Upper lobe of left lung (tissue), 4 donors: ENCODE measurements at regions not wholly inside any gene's neighbourhood (a gene's known extent, or its start where the extent isn't known, plus 50 kb on each side); places are given as distances from the start of the nearest gene placed in this dataset.

Experiments used
- CTCF ChIP-seq, 6 experiments: fragments of 450-650 bp in 4 of 6; fragments of 200-600 bp in 2 of 6; sonication (generic) in 2 of 6; IDR thresholded peaks; one replicate each; pipeline ENCODE4 v1.5.1; 2016 to 2019; ENCODE audit warnings: antibody characterized with exemption in 6 of 6
- POLR2AphosphoS5 ChIP-seq, 2 donors: sonication (generic); formaldehyde crosslinking; IDR thresholded peaks; one replicate each; pipeline ENCODE4 v1.5.1; 2017; ENCODE audit warnings: antibody characterized with exemption in 2 of 2

DNA sequence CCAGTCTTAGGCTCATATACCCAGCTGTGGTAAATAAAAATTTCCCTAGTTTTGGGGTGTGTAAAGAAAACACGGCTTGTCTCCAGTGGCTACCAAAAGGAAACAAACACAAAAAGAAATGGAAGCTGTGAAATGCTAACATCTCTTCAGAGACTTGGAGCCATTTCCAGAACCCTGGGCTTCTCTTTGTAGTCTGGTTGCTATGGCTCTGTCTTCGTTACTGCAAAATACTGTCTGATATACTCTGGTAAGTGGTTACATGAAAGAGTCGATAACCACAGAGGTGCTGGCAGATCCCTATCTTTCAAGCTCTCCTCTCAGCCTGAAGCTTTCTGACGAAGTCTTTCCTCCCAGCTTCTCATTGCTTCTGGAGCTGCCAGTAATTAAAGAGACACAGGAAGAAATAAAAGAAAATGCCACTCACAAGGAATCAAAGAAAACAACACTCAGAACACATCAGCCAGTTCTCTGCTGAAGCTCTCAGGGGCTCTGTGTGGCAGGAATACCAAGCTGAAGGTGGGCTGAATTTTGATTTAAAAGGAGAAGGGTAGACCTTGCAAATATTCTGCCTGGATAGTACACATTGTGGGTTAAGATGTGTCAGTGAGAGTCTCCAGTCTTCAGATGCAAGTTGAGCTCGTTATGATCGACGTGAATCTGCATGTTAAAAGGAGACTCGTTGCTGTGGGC, 107.6 kb upstream of the FAM9C start:
- TF ChIP-seq CTCF (IDR thresholded peaks at IDR 0.05) (no peak), POLR2AphosphoS5 (IDR thresholded peaks at IDR 0.05) (no peak)
